Hypothalamus (tissue), 51 donors: ENCODE measurements at regions not wholly inside any gene's neighbourhood (a gene's known extent, or its start where the extent isn't known, plus 50 kb on each side); places are given as distances from the start of the nearest gene placed in this dataset.
"Not testable (repeated sequence)": the region's sequence is repeated elsewhere in the genome, so short reads cannot be mapped to it uniquely, and the experiment has no call there.

Experiments
- DNase-seq, 51 donors: peaks; one replicate each; lab custom pipeline; 2025; lab: John Stamatoyannopoulos, UW

DNA sequence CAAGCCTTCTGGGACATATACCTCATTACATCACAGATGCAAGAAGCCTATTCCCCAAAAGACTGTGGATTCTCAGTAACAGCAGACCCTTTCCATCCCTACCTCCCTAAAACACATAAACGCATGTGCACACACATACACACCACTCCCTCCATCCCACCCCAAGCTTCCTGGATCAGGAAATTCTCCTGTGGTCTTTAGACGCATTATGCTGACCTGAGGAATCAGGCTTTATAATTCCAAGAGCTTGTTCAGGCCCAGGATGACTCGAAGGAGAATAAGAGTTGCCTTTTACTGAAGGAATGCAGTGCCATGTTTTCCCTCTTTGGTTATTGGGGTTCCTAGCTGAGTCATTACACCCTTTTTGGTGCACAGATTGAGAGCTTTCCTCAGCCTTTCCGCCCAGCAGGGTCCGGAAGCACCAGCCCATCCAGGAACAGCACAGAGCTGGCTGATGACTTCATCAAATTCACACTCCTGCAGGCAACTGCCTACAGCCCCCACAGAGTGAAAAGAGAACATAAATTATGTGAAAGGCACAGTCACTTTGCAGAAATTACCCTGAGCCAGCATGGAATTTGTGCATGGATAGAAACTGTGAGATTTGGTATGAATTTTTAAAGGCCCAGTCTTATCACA lies 385.0 kb upstream of the TRPC7 start:
- DNase-seq: peak in 2 of 51 donors; percentile 20 to 37

- DNase-seq: no peak
These were observed 383.7 kb upstream of the TRPC7 start for GRCh38 chr5:136749016-136749415.

DNA sequence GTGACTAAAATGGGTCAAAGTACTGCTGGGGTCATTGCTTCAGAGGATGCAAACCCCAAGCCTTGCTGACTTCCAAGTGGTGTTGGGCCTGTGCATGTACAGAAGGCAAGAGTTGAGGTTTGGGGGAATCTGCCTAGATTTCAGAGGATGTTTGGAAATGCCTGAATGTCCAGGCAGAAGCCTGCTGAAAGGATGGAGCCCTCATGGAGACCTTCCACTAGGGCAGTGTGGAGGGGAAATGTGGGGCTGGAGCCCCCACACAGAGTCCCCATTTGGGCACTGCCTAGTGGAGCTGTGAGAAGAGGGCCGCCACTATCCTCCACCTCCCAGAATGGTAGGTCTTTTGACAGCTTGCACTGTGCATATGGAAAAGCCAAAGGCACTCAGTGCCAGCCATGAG lies 377.7 kb upstream of the TRPC7 start:
- no peak for DNase-seq

- no peak for DNase-seq
These were observed 374.9 kb upstream of the TRPC7 start for GRCh38 chr5:136740228-136740627.

DNA sequence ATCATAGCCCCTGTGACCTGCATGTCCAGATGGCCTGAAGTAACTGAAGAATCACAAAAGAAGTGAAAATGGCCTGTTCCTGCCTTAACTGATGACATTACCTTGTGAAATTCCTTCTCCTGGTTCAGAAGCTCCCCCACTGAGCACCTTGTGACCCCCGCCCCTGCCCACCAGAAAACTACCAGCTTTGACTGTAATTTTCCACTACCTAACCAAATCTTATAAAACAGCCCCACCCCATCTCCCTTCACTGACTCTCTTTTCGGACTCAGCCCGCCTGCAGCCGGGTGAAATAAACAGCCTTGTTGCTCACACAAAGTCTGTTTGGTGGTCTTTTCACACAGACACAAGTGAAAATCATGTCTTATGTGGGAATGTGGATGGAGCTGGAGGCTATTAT lies 373.9 kb upstream of the TRPC7 start:
- DNase-seq: not testable (repeated sequence)

- DNase-seq: no peak
These were observed 373.5 kb upstream of the TRPC7 start for GRCh38 chr5:136738829-136739228.

GRCh38 chr5:136736021-136736420 lies 370.7 kb upstream of the TRPC7 start:
- DNase-seq: no peak

- not testable (repeated sequence) for DNase-seq
These were observed 370.3 kb upstream of the TRPC7 start for GRCh38 chr5:136735611-136736010.

DNA sequence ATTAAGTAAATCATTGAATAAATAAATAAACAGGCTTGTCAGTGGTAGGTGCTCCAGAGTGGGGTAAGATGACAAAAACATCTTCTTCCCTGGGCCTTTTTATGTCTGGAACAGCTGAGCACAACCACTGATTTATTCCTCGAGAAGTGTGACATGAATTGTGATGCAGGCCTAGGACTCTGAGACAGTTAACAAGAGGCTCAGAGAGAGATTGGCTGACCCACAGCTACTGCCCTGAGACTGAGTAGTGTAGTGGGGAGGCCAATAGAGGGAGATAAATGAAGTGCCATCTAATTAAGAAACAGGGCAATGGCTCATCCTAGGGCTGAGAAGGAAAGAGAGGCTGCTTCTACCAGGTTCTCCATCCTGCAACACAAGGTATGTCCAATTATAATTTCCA lies 369.3 kb upstream of the TRPC7 start:
- peak in 4 of 51 donors; percentile 5 to 25 (median 15) for DNase-seq

- no peak for DNase-seq
These were observed 367.4 kb upstream of the TRPC7 start for GRCh38 chr5:136732751-136733150.

- DNase-seq: peak in 1 of 51 donors; percentile 29
These were observed 366.0 kb upstream of the TRPC7 start for GRCh38 chr5:136731241-136731900.

DNA sequence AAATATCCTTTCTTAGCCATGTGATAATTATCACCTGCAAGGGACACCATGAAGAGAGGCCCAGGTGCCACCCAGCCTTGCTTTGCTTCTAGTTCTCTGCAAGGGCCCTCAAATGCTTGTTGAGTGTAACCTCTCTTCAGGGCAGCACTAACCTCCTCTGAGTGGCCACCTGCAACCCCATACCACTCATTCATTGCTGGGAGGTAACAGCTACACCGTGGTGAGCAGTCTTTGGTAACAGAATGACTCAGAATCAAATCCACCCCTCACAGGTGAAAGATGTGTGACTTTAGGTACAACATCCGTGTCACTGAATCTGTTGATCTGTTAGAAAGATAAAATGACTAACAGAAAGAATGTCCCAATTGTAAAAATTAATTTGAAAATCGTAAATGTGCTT lies 365.1 kb upstream of the TRPC7 start:
- no peak for DNase-seq

DNA sequence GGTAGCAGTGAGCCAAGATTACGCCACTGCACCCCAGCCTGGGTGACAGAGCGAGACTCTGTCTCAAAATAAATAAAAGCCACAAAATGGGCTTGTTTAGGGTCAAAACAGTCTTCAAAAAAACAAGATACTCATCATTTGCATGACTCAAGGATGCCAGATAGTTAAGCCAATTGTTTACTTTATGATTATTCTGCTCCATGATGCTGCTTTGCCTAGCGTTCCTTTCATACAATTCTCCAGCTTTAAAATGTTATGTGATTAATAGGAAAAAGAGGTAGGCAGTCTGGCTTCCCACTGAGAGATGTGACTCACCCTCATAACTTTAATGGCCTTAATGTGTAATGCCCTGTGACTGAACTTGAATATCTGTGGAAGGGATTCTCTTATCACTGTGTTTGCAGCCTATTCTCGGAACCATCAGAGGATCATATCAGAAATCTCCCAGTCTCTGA lies 364.6 kb upstream of the TRPC7 start:
- peak in 1 of 51 donors; percentile 3 for DNase-seq

GRCh38 chr5:136726506-136726905 lies 361.2 kb upstream of the TRPC7 start:
- no peak for DNase-seq

GRCh38 chr5:136724161-136724560 lies 358.8 kb upstream of the TRPC7 start:
- DNase-seq: no peak

GRCh38 chr5:136722581-136722980 lies 357.2 kb upstream of the TRPC7 start:
- DNase-seq: no peak

DNA sequence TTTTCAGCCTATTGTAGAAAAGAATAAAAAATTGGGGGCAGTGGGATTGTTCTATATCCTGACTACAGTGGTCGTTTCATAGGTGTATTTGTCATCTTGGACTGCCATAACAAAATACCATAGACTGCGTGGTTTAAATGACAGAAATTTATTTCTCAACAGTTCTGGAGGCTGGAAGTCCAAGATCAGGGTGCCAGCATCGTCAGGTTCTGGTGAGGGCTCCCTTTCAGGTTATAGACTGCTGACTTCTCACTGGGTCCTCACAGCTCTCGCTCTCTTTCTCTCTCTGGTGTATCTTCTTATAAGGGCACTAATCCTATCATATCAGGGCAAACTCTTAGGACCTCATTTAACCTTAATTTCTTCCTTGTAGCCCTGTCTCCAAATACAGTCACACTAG lies 356.7 kb upstream of the TRPC7 start:
- no peak for DNase-seq

DNA sequence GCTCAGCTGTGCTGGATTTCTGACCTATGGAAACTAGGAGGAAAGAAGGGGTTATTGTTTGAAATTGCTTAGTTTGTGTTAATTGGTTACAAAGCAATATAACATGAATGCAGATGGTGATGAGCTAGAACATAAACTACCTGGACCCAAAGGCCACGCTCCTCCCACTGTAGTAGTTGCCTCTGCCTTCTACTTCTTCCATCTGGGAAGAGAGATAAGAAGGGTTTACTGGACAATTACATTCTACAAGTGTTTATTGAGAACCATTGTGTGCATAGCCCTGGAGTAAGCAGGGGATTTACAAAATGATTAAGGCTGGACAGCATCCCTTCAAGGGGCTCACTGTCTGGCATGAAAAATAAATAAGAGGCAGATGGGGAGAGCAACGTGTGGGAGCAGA lies 355.3 kb upstream of the TRPC7 start:
- DNase-seq: no peak

DNA sequence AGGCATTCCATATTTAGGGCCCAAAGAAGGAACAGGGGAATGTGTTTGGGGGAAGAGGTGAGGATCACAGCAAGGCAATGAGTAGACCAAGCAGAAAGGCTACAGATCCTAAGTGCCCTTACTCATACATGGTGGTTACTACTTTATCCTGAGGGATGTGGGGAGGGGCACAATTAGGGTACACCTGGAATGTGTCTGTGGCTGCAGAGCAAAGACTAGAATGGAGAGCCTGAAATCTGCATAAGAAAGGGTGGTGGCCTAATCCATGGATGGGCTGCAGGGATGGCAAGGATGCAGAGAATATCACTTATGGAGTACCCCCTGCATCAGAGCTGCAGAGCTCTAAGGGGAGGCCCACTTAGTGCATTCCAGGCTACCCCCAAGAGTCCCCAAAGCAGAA lies 352.6 kb upstream of the TRPC7 start:
- DNase-seq: no peak

DNA sequence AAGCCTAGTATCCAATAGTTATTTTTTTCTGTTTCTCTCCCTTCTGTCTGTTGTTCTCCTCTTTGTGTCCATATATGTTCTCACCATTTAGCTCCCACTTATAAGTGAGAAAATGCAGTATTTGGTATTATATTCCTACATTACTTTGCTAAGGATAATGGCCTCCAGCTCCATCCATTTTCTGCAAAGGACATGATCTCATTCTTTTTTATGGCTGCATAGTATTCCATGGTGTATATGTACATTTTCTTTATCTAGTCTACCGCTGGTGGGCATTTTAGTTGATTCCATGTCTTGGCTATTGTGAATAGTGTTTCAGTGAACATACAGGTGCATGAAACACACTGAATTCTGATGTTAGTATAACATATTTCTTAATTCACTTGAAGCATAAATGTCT lies 348.9 kb upstream of the TRPC7 start:
- no peak for DNase-seq

DNA sequence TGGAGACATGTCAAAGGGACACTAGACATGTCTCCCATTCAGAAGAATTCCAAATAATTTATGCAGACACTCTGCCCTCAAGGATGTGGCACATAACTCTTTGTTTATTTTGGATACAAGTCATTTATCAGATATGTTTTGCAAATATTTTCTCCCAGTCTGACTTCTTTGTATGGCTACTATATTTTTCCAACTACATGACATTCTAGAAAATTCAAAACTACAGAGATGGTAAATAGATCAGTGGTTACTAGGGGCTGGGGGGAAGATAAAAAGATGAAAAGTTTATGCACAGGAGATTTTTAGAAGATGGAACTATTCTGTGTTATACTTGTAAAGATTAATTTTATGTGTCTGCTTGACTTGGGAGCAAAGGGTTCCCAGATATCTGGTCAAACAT lies 347.3 kb upstream of the TRPC7 start:
- no peak for DNase-seq

- no peak for DNase-seq
These were observed 345.5 kb upstream of the TRPC7 start for GRCh38 chr5:136710834-136711233.

- no peak for DNase-seq
These were observed 338.4 kb upstream of the TRPC7 start for GRCh38 chr5:136703706-136704105.
